Upper lobe of left lung (tissue), 4 donors: ENCODE measurements at regions not wholly inside any gene's neighbourhood (a gene's known extent, or its start where the extent isn't known, plus 50 kb on each side); places are given as distances from the start of the nearest gene placed in this dataset.

Experiments
- EP300 ChIP-seq, 4 donors: sonication (generic); formaldehyde crosslinking; IDR thresholded peaks; one replicate each; pipeline ENCODE4 v1.5.1; 2017; ENCODE audit warnings: antibody characterized with exemption in 4 of 4, control low read depth in 2 of 4
- POLR2A ChIP-seq, 4 donors: fragments of 450-650 bp; IDR thresholded peaks; one replicate each; pipeline ENCODE4 v1.5.1; 2016 to 2017; ENCODE audit warnings: antibody characterized with exemption in 4 of 4, mild to moderate bottlenecking in 2 of 4
- POLR2AphosphoS5 ChIP-seq, 2 donors: sonication (generic); formaldehyde crosslinking; IDR thresholded peaks; one replicate each; pipeline ENCODE4 v1.5.1; 2017; ENCODE audit warnings: antibody characterized with exemption in 2 of 2
- TF ChIP-seq, protein P1 (sequence below), 6 experiments: fragments of 450-650 bp in 4 of 6; fragments of 200-600 bp in 2 of 6; sonication (generic) in 2 of 6; IDR thresholded peaks; one replicate each; pipeline ENCODE4 v1.5.1; 2016 to 2019; ENCODE audit warnings: antibody characterized with exemption in 6 of 6

DNA sequence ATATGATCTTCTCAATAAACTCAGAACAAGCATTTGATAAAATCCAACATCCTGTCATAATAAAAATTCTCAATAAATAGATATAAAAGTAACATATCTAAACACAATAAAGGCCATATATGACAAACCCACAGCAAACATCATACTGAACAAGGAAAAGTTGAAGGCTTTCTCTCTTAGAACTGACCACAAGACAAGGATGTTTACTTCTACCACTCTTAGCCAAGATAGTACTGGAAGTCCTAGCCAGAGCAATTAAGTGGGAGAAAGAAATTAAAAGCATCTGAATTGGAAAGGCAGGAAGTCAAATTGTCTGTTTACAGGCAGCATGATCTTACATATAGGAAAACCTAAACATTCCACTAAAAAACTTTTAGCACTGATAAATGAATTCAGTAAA, 510.9 kb downstream of the ANKRD7 start:
- TF ChIP-seq, protein P1, sequence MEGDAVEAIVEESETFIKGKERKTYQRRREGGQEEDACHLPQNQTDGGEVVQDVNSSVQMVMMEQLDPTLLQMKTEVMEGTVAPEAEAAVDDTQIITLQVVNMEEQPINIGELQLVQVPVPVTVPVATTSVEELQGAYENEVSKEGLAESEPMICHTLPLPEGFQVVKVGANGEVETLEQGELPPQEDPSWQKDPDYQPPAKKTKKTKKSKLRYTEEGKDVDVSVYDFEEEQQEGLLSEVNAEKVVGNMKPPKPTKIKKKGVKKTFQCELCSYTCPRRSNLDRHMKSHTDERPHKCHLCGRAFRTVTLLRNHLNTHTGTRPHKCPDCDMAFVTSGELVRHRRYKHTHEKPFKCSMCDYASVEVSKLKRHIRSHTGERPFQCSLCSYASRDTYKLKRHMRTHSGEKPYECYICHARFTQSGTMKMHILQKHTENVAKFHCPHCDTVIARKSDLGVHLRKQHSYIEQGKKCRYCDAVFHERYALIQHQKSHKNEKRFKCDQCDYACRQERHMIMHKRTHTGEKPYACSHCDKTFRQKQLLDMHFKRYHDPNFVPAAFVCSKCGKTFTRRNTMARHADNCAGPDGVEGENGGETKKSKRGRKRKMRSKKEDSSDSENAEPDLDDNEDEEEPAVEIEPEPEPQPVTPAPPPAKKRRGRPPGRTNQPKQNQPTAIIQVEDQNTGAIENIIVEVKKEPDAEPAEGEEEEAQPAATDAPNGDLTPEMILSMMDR (IDR thresholded peaks at IDR 0.05): no peak
- TF ChIP-seq POLR2A (IDR thresholded peaks at IDR 0.05): no peak
- TF ChIP-seq POLR2AphosphoS5 (IDR thresholded peaks at IDR 0.05): no peak
- TF ChIP-seq EP300 (IDR thresholded peaks at IDR 0.05): no peak
